GM21576 (cell line): ENCODE measurements at regions not wholly inside any gene's neighbourhood (a gene's known extent, or its start where the extent isn't known, plus 50 kb on each side); places are given as distances from the start of the nearest gene placed in this dataset.

Experiments used
- ATAC-seq: cut with Tn5 transposase; IDR thresholded peaks from one replicate; pipeline ENCODE4 v1.9.1; 2021; ENCODE audit warnings: mild to moderate bottlenecking, moderate library complexity; ENCODE audit not compliant: unreplicated experiment

- ATAC-seq = no peak
Measured at GRCh38 chr9:106726070-106726815, 136.7 kb upstream of the ZNF462 start.

GRCh38 chr9:106727969-106728368, 135.0 kb upstream of the ZNF462 start:
- no peak for ATAC-seq

- ATAC-seq = no peak
Measured at GRCh38 chr9:106728860-106729259, 134.1 kb upstream of the ZNF462 start.

GRCh38 chr9:106731910-106732309, 131.1 kb upstream of the ZNF462 start:
- no peak for ATAC-seq

DNA sequence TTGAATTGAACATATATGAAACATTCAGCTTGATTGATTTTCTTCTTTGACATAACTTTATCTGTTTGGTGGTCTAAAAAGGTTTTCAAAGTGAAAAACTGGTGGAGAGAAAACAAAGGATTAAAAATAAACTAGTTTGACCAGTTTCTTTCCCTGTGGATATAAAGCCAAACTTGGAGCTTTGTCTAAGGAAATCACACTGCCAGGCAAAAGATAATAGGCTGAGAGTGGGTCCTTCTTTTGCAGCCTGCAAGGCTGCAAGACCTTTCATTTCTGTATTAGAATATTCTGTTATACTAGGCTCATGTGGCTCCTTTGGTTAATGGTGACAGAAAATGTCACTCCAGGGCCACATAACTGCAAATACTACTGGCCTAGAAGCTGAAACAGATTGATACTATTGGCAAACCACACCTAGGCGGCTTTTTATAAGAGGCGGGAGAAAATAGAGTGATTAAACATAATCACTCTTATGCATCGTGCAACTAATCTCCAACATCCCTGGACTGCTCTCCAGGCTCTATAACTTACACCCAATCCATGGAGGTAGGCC, 129.1 kb upstream of the ZNF462 start:
- no peak for ATAC-seq

DNA sequence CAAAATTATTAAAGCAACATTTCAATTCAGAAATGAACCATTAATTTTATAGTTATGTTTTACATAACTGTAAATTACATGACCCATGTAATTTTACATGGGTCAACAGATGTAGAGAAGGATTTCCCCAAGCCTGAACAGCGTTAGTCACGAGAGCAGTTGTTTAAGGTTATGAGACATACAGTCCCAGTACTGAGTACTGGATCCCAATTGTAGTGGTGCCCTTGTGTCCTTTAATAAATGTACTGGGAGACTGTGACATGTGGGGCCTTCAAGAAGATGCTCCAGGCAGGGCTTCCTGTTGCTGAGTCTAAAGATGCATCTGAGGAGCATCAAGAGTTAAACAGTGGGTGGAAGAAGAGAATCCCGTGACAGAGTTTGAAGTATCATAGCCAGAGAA, 125.5 kb upstream of the ZNF462 start:
- ATAC-seq = no peak

DNA sequence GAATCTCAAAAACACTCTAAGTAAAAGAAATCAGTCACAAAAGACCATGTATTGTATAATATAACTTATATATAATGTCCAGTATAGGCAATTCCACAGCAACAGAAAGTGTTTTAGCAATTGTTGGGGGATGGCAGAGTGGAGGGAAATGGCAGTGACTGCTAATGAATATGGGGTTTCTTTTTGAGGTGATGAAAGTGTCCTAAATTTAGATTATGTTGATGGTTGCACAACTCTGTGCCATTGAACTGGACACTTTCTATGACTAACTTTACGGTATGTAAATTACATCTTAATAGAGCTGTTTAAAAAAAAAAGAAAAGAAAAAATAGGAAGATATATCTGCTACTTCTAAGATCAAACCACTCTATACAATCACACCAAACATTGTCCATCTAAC, 124.9 kb upstream of the ZNF462 start:
- ATAC-seq = no peak

DNA sequence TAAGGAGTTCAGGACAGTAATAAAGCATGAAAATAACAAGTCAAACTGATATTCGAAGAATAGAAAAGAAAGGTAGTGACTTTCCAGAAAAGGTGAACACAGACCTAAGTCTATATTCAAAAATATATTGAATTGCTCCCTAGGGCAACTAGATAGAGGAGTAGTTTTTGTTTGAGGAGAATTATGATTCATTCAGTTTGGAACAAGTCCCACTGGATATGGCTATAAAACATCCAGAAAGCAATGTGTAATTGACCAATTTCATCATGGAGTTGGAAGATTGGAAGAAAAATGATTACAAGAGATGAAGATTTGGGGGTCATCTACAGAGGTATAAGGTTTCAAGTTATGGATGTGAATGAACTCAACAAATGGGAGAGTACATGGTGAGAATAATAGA, 117.5 kb upstream of the ZNF462 start:
- no peak for ATAC-seq

- ATAC-seq = no peak
Measured at GRCh38 chr9:106745876-106746275, 117.1 kb upstream of the ZNF462 start.

DNA sequence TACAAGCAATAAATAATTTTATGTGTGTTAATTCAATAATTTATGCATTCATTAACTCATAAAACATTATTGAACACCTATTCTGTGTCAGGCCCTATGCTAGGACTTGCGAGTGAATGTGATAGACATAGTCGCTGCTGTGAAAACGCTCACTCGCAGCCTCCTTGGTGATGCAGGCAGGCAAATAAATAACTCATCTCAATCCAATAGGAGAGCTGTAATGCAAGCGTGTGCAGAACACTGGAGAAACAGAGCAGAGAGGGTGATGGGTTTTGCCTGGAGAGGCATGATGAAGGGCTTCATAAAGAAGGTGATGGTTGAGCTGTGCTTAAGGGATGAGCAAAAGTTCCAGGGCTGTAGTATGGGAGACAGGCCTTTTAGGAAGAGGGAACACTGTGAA, 111.3 kb upstream of the ZNF462 start:
- no peak for ATAC-seq

- ATAC-seq = no peak
Measured at GRCh38 chr9:106752581-106752980, 110.4 kb upstream of the ZNF462 start.

DNA sequence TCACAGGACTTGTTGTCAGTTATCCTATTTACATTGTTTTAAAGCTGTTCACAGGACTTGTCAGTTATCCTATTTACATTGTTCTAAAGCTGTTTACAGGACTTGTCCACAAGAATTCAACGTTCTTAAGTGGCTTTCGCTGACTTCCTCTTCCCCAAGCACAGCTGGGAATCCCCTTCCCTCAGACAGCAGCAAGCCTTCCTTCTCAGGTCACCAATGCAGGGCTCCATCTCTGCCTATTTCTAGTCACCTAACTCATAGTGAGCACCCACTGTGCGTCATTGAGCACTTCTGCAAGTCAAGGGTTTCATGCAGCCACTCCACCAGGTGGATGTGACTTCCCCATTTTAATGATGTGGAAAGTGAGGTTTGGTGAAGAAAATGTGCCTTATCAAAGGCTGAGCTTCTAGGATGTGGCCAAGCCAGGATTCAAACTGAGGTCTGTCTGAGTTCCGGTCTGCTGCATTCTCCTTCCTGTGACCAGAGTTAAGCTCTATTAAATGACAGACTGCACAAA, 109.8 kb upstream of the ZNF462 start:
- ATAC-seq = peak; percentile 86

- ATAC-seq = no peak
Measured at GRCh38 chr9:106755736-106756135, 107.2 kb upstream of the ZNF462 start.

DNA sequence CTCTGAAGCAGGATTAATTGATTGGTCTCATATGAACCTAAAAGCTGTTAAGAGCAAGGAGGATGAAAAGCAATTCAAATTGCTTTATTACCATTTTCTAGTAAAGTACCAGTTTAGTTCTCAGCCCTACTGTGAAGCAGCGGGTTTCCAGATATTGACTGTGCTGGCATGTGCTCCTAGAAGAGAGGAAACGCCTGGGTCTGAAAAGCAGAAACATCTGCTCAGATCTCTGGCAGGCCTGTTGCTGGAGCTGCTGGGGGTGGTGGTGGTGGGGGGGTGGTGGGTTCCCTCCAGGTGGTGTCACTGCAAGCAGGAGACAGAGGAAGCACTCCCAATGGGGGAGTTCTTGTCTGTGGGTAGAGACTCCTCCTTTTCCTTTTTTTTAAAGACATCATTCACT, 105.5 kb upstream of the ZNF462 start:
- ATAC-seq = no peak

DNA sequence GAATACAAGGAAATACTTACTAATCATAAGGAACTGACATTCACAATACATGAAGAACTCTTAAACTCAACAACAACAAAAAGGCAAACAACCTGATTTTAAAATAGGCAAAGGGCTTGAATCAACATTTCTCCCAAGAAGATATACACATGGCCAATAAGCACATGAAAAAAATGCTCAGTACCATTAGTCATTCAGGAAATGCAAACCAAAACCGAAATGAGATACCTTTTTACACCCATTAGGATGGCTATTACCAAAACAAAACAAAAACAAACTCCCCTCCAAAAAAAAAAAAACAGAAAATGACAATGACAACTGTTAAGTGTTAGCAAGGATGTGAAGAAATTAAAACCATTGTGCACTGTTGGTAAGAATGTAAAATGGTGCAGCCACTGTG, 104.1 kb upstream of the ZNF462 start:
- peak; percentile 89 for ATAC-seq

- no peak for ATAC-seq
Measured at GRCh38 chr9:106761493-106761892, 101.5 kb upstream of the ZNF462 start.

GRCh38 chr9:106766616-106767015, 96.3 kb upstream of the ZNF462 start:
- ATAC-seq = no peak

- ATAC-seq = no peak
Measured at GRCh38 chr9:106769331-106769730, 93.6 kb upstream of the ZNF462 start.

DNA sequence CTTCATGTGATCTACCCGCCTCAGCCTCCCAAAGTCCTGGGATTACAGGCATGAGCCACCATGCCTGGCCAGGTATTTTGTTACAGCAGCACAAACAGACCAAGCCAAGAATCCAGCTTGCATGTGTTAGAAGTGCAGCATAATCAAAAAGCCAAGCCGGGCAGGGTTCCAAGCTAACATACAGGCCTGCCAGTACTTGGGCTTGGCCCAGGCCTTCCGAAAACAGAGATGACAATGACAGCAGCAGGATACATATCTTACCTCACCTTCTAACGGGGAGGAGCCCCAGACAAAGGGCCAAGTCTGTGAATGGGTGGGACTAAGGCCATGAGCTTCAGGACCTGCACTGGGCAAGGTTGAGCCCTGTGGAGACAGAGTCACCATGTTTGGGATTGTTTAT, 91.4 kb upstream of the ZNF462 start:
- no peak for ATAC-seq

DNA sequence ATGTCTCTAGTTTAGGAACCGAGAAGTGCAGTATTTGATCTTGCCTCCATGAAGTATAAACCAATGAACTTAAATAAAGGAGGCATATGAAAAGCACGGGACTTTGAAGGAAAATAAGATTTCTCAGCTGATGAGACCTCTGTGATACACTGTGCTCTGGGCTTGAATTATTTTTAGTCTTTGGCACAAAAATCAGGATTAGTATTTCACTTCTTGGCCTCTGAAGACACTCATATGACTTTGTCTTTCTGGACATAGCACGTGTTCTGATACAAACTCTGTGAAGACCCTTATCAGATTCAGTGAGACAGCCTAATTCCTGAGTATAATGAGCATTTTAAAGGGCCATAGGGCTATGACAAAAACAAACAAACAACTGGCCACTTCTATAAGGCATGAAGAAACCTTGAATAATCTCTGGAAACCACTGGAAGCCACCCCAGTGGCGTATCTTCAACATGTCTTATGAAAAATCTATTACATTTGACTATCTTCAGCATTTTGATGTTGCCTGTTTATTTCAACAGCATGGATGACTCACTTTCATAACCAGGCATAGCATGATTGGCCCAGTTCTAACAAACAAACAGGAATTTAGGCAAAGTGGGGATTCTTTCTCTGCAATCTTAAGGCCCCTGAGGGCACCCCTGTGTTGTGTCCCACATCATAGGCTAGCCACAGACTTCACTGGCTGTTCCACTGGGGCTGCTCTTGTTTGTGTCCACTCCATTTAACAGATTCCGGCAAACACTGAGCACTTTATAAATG, 90.3 kb upstream of the ZNF462 start:
- ATAC-seq = no peak

GRCh38 chr9:106773750-106774149, 89.2 kb upstream of the ZNF462 start:
- ATAC-seq = no peak

GRCh38 chr9:106775960-106776359, 87.0 kb upstream of the ZNF462 start:
- ATAC-seq = no peak
